Progenitor cell of endocrine pancreas (in vitro differentiated cells): ENCODE measurements at regions not wholly inside any gene's neighbourhood (a gene's known extent, or its start where the extent isn't known, plus 50 kb on each side); places are given as distances from the start of the nearest gene placed in this dataset.

Experiments used
- DNase-seq: peaks from one replicate; pipeline ENCODE4 v3.0.0; 2021; ENCODE audit warnings: low spot score; ENCODE audit not compliant: unreplicated experiment
- H3K27ac Mint-ChIP-seq: 2 replicates; pipeline ENCODE4 v1.8.0; 2021; ENCODE audit warnings: mild to moderate bottlenecking, moderate library complexity, mixed read lengths
- H3K27me3 Mint-ChIP-seq: 2 replicates; pipeline ENCODE4 v1.8.0; 2021; ENCODE audit warnings: mixed read lengths
- H3K36me3 Mint-ChIP-seq: 2 replicates; pipeline ENCODE4 v1.8.0; 2022; ENCODE audit warnings: mixed read lengths; ENCODE audit not compliant: insufficient read depth
- H3K4me1 Mint-ChIP-seq: 2 replicates; pipeline ENCODE4 v1.8.0; 2021; ENCODE audit warnings: low read depth, mixed read lengths
- H3K4me3 Mint-ChIP-seq: 2 replicates; pipeline ENCODE4 v1.8.0; 2021; ENCODE audit warnings: low read depth, mild to moderate bottlenecking, moderate library complexity, mixed read lengths
- H3K9me3 Mint-ChIP-seq: 2 replicates; pipeline ENCODE4 v1.8.0; 2021; ENCODE audit warnings: low read depth, mixed read lengths
- TF ChIP-seq, protein P1 (sequence below): fragments of 200-600 bp; sonication (generic); IDR thresholded peaks from one replicate; pipeline ENCODE4 v1.5.0; 2021; ENCODE audit warnings: antibody characterized with exemption, mild to moderate bottlenecking; ENCODE audit not compliant: unreplicated experiment

DNA sequence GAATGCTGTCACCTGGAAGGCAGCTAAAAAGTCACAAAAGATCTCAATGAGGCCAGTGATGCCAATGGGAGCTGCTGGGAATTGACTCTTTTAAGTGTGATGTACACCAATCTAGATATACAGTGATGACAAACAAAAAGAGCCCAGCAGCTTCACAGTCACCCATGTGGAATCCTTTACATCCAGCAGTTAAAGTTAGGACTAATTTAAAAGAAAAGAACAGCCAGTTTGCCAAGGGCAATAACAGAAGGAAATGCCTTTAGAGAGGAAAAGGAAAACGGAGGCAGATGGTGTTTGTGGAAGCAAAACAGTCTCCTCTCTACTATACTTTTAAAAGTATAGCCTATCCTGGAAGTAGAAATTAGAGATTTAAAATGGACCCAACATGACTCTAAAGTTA is 873.5 kb downstream of the EPHA7 start:
- TF ChIP-seq, protein P1, sequence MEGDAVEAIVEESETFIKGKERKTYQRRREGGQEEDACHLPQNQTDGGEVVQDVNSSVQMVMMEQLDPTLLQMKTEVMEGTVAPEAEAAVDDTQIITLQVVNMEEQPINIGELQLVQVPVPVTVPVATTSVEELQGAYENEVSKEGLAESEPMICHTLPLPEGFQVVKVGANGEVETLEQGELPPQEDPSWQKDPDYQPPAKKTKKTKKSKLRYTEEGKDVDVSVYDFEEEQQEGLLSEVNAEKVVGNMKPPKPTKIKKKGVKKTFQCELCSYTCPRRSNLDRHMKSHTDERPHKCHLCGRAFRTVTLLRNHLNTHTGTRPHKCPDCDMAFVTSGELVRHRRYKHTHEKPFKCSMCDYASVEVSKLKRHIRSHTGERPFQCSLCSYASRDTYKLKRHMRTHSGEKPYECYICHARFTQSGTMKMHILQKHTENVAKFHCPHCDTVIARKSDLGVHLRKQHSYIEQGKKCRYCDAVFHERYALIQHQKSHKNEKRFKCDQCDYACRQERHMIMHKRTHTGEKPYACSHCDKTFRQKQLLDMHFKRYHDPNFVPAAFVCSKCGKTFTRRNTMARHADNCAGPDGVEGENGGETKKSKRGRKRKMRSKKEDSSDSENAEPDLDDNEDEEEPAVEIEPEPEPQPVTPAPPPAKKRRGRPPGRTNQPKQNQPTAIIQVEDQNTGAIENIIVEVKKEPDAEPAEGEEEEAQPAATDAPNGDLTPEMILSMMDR = no peak
- Mint-ChIP-seq H3K4me1 (no peaks in the 10 kb centered on the region), H3K9me3 (peaks cover 4% of the 10 kb centered on the region), H3K27me3 (no peaks in the 10 kb centered on the region), H3K4me3 (no peak overlapping the region), H3K27ac (no peak overlapping the region), H3K36me3 (no peaks in the 10 kb centered on the region)
- no peak for DNase-seq

DNA sequence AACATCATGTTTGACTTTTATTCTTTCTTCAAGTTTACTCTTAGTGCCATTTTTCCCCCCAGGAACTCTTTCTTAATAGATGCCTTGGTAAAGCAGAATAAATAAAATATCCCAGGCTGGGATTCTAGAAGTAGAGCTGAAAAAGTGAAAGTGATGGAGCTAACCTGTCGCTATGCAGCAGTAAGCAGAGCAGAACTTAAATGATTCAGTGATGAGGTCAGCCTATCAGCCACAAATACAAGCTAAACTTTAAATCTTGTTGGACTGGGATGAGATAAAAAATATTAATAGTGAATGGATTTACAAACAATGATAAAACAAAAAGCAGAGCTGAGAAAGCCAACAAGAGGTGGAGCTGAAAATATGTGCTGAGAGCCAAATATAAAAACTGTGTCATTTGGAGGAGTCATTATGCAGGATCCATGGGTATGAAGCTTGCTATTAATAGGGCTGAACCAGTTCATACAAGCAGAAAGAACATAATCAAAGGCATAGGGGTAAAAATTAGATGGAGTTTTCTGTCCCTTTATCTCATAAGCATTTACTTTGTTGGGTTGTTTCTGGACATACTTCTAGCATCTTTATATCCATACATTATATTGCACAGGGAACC is 877.8 kb downstream of the EPHA7 start:
- no peaks in the 10 kb centered on the region for H3K27me3 Mint-ChIP-seq
- no peaks in the 10 kb centered on the region for H3K9me3 Mint-ChIP-seq
- DNase-seq = no peak
- H3K4me1 Mint-ChIP-seq = no peaks in the 10 kb centered on the region
- H3K27ac Mint-ChIP-seq = no peak overlapping the region
- no peaks in the 10 kb centered on the region for H3K36me3 Mint-ChIP-seq
- TF ChIP-seq, protein P1 = no peak
- H3K4me3 Mint-ChIP-seq = no peak overlapping the region

DNA sequence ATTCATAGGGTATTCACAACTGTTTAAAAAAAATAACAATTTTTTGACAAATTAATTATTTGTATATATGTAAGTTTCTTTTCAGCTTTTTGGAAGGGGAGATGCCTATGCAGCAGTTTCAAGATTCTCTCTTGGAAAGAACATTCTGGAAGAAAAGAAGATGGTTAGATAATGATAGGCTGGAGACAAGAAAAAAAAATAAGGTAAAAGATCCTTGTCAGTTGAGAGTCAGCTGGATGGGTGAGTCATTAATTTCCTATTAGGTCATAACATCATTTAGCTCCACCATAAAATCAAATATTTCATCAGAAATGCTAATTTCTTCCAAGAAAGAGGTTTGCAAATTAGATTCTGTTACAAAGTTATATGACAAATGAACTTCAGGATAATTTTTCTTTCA is 880.4 kb downstream of the EPHA7 start:
- H3K4me3 Mint-ChIP-seq = no peak overlapping the region
- H3K4me1 Mint-ChIP-seq = no peaks in the 10 kb centered on the region
- no peaks in the 10 kb centered on the region for H3K9me3 Mint-ChIP-seq
- H3K27ac Mint-ChIP-seq = no peak overlapping the region
- DNase-seq = no peak
- H3K27me3 Mint-ChIP-seq = no peaks in the 10 kb centered on the region
- H3K36me3 Mint-ChIP-seq = no peaks in the 10 kb centered on the region
- TF ChIP-seq, protein P1 = no peak

DNA sequence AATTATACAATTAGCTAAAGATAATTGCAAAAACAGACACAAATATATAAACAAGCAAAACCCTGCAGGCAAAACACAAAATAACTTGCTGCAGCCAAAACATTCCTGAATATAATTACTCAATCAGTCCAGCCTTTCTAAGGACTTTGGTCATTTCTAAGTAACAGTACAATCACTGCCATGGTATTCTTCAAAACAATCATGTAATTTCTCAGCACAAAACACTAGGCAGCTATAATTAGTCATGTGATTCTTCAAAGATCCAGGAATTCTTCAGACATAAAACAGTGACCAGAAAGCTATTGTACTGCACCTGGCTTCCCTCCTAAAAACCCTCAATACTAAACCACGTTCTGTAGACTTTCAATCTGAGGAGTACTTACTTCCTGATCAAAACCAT is 881.1 kb downstream of the EPHA7 start:
- H3K9me3 Mint-ChIP-seq = no peaks in the 10 kb centered on the region
- TF ChIP-seq, protein P1 = no peak
- no peak for DNase-seq
- H3K27me3 Mint-ChIP-seq = no peaks in the 10 kb centered on the region
- no peaks in the 10 kb centered on the region for H3K4me1 Mint-ChIP-seq
- H3K4me3 Mint-ChIP-seq = no peak overlapping the region
- H3K36me3 Mint-ChIP-seq = no peaks in the 10 kb centered on the region
- no peak overlapping the region for H3K27ac Mint-ChIP-seq

DNA sequence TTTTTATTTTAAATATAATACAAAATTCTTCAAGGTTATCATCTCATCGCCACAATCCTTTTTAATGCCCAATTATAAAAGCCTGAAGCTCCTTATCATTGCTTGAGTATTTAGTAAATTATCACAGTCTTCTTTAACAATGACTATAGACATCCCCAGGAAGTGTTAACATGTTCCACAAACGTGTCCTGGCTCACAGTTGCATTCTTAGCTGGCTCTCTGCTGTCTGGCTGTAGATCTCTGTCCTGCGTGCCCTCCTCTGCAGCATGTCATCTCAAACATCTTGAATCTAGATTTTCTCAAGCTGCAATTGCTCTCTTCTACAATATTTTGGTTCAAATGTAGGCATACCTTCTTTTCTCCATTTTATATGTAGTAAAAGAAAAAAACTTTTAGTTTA is 885.2 kb downstream of the EPHA7 start:
- no peaks in the 10 kb centered on the region for H3K9me3 Mint-ChIP-seq
- no peak for DNase-seq
- H3K27ac Mint-ChIP-seq = no peak overlapping the region
- H3K27me3 Mint-ChIP-seq = no peaks in the 10 kb centered on the region
- H3K4me3 Mint-ChIP-seq = no peak overlapping the region
- H3K4me1 Mint-ChIP-seq = no peaks in the 10 kb centered on the region
- H3K36me3 Mint-ChIP-seq = no peaks in the 10 kb centered on the region
- TF ChIP-seq, protein P1 = no peak
